SK-MEL-5 (cell line): ENCODE measurements at regions not wholly inside any gene's neighbourhood (a gene's known extent, or its start where the extent isn't known, plus 50 kb on each side); places are given as distances from the start of the nearest gene placed in this dataset.
"Not testable (repeated sequence)": the region's sequence is repeated elsewhere in the genome, so short reads cannot be mapped to it uniquely, and the experiment has no call there.

Source experiments
- DNase-seq: peaks from one replicate; pipeline ENCODE4 v3.0.0-alpha.2; 2016; ENCODE audit warnings: low read depth, low spot score
- in situ Hi-C: cut with HindIII; loops from 2 replicates; pipeline ENCODE4 v1.10.0; 2016; ENCODE audit warnings: low sequenced_read_pairs, high pct_unique_total_duplicates, low pct_unique_long_range_greater_than_20kb

DNA sequence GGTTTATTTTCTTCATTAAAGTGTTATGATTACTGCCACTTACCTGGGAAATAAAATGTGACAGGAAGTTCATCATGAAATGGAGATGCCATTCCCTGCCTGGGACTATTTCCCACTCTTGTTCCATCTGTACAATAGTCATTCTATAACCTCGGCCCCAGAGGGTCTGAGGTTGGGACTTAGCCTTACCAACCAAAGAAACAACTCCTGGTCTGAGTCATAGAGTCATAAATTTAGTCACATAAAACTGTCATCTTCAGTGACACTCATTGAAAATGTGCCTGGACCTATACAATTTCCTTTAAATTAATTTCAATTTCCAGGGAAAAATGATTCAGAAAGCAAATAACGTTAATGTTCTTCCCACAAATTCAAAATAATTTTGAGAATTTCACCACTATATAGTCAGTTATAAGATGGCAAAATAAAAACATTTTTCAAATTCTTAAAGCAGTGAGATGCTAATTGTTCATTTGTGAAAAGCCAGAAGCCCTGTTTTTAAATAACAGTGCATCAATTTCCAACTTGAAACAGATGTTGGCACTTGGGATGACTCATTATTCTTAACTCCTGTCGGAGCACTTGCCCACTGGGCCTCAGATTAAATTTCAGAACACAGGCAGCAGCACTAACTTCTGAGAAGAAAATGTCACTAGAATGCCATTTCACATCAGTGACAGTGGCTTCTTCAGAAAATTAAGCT is 201.2 kb upstream of the SMLR1 start:
- no peak for DNase-seq
- in situ Hi-C loops, result no loop called here

DNA sequence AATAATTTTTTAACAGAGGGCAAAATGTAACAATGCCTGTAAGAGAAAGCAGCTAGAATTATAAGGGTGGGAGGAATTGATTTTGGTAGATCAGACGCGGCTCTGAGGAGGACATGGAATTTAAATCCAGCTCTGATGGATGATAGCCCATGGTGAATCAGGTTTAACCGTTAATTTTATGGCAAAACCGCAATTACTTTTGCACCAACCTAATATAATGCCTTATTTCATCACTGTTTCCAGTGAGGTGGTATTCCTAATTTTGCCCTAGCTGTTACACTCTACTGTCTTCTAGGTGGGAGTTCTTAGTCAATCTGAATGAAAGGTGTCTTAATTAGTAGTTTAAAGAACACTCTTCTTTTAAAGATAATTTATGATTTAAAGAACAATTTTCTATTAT is 198.3 kb upstream of the SMLR1 start:
- DNase-seq, result no peak
- in situ Hi-C loops, result no loop called here

GRCh38 chr6:130629640-130630039 is 197.6 kb upstream of the SMLR1 start:
- in situ Hi-C loops, result no loop called here
- DNase-seq, result no peak

DNA sequence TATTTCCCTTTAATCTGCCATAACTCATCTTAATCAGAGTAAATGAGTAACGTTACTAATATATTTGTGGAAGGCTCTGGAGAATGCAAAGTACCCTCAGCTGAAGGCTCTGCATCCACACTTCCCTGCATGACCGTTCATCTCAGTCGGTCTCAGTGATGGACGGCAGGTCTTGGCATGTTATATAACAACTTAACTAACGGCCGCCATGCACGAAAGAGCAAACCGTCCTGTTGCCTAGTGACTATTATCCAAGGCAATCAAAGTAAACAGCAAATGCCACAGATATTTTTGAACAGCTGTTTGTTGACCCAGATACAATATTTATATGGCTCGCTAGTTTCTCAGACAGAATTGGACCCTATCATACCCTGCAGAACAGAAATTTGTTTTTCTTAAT is 194.9 kb upstream of the SMLR1 start:
- in situ Hi-C loops, result no loop called here
- no peak for DNase-seq

- no peak for DNase-seq
- in situ Hi-C loops, result no loop called here
Observed at GRCh38 chr6:130632897-130633296, 194.3 kb upstream of the SMLR1 start.

GRCh38 chr6:130643361-130643760 is 183.8 kb upstream of the SMLR1 start:
- no peak for DNase-seq
- in situ Hi-C loops, result no loop called here

DNA sequence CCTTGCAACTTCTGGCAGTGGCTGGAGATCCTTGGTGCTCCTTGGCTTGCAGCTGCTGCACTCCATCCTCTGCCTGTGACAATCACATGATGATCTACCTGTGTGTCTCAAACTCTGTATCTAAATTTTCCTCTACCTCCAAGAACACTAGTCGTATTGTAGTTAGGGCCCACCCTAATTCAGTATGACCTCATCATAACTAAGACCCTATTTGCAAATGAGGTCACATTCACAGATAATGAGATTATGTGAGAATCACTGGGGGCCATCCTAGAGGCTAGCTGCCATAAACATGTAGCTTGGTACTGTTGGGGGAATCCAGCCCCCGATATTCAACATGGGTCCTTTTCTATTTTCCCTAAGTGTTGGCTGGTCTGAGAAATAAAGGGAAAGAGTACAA is 183.0 kb upstream of the SMLR1 start:
- in situ Hi-C loops, result no loop called here
- no peak for DNase-seq

DNA sequence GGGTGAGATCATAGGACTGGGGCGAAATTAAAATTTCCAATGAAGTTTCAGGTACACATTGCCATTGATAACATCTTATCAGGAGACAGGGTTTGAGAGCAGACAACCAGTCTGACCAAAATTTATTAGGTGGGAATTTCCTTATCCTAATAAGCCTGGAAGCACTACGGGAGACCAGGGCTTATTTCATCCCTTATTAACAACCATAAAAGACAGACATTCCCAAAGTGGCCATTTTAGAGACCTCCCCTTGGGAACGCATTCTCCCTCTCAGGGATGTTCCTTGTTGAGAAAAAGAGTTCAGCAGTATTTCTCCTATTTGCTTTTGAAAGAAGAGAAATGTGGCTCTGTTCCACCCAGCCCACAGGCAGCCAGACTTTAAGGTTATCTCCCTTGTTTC is 182.4 kb upstream of the SMLR1 start:
- DNase-seq, in situ Hi-C loops: not testable (repeated sequence)

- no peak for DNase-seq
- in situ Hi-C loops, result no loop called here
Observed at GRCh38 chr6:130647246-130647645, 180.0 kb upstream of the SMLR1 start.

DNA sequence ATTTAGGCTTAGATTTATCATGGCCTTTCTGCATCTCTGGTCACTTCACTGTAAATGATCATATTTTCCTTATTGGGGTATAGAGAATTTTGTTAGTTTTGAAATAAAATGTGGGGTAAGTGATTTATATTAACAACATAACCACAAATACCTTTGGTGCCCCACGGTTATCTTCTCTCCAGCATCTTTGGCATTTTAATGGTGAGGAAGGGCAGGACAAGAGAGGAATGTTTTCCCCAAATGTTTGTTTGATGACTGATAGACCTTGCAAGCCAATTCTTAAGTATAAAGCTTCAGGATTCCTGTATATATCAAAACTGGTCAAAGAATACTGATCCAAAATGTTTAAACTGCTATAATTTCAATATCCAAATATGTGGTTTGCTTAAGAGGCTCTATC is 171.6 kb upstream of the SMLR1 start:
- no peak for DNase-seq
- in situ Hi-C loops, result no loop called here

- in situ Hi-C loops, result no loop called here
- no peak for DNase-seq
Observed at GRCh38 chr6:130661077-130661476, 166.1 kb upstream of the SMLR1 start.

DNA sequence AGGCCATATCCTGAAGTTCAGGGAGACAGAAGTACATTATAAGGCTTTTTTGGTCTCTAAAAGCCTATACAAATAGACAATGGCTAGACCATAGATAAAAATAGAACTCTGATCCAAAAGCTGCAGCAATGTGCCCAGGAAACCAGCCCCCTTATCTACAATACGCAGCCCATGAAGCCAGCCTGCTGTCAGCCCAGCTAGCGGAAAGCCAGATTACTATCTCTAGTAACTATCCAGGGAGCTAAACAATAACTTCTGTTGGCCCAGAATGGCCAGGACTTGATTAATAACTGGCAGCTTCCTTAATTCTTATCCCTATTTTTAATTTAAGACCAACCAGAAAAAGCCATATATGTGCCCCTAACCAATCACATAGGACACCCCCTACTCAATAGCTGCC is 160.4 kb upstream of the SMLR1 start:
- DNase-seq, result no peak
- in situ Hi-C loops, result no loop called here

DNA sequence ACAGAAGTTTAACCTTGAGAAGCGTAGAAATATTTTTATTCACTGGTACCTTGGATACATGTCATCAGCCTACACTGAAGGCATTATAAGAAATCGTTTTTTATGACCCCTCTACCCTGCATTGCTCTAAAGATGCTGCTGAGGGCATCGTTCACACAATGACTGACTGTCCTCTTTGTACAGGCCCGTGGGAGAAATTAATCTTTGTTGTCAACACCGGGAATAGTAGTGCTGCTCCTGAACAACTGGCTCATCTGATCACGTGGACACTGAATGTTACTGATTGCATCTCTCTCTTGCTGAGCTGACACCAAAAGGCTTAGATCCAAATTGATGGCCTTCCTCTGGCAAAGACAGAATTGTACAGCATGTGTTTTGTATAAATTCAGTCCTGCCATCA is 157.1 kb upstream of the SMLR1 start:
- peak; percentile 38 for DNase-seq
- in situ Hi-C loops, result no loop called here

DNA sequence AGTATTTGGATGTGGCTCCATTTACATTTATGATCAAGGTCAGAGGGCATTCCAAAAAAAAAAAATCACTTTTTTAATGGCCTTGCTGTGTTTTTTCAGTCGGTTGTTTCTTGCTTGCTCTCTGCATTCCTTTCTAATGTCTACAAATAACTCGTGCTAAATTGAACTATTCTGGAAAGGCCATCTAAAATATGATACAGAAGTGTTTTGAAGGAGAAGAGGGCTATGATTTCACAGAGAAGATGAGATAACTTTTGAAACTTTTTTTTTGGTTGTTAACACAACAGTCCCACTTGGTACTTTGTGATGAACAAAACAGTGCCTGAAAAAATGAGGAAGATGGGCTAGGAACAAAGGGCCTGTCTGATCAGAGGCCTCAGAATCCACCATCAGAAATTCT is 156.1 kb upstream of the SMLR1 start:
- in situ Hi-C loops, result no loop called here
- DNase-seq, result no peak

DNA sequence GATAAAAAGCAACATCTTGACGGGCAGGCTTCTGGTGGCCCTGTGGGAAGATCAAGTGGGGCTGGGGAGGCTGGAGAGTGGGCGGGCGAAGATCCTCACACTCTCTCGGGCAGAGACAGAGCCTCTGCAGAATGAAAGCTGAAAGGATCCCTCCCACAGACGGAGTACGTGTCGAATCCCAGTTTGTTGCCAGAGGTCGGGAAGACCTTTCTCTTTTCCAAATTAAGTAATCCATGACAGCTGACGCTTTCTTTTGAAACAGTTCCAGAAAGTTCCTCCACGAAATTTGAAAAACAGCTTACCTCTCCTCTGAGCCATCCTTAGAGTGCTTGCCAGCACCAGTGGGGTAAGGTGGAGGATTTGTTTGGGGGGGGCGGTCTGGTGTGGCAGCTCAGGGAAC is 155.6 kb upstream of the SMLR1 start:
- in situ Hi-C loops, result no loop called here
- no peak for DNase-seq

DNA sequence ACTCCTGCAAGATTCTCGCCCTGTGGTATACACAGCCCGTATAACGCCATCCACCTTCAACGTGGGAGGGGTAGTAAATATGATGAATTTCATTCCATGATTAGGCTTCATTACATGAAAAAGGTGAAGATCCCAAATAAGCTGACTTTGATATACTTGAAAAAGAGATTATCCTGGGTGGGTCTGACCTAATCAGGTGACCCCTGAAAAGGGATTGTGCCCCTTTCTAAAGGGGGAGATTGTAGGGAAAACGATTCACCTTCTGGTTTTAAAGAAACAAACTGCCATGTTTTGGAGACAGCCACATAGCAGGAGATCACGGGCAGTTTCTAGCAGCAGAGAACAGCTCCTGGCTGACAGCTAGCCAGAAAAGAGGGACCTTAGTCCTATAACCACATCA is 155.1 kb upstream of the SMLR1 start:
- no peak for DNase-seq
- in situ Hi-C loops, result no loop called here

DNA sequence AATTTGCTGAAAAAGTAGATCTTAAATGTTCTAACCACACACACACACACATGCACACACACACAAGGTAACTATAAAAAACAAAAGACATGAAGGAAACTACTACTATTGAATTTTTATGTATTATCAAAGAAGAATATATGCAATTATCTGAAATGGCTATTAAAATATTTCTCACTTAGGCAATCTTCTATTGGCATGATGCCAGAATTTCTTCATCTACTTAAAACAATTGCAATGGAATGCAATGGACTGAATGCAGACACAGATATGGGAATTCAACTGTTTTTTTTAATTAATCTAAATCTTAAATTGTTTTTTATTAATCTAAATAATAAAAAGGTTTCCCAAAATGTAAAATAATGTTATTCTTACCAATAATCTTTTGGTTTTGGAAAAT is 152.6 kb upstream of the SMLR1 start:
- in situ Hi-C loops, result no loop called here

GRCh38 chr6:130675072-130675471 is 152.1 kb upstream of the SMLR1 start:
- no peak for DNase-seq
- in situ Hi-C loops, result no loop called here

More for the DNA sequence above, 152.6 kb upstream of the SMLR1 start:
- DNase-seq, result no peak

DNA sequence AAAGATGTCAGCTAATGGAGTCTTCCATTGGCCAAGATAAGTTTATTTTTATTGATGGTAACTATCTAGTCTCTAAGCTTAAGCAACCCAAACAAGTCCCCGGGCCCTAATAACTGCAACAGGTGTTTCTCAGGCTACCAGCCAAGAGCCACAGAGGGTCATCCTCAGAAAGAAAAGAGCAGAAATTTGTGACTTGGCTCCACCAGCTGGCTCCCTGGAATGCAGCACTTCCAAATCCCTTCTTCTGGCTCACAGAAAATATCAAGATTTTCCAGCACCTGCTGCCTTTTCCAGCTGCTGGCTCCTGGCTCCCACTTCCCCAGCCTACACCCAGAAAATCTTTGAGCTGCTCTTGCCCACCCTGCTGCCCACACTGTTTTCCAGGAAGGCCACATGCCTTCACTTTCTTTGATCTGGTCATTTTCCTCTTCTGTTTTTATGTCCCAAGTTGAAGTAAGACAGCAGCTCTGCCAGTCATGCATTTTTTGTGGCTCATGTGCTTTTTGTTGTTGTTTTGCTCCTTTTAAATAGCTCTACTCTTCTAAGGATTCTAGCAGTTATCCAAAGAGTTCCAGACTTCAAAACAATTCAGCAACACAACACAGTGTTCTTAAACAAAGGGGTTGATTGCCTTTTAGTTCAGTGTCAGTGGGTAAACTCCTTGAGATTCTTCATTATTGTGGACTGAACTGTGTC is 151.0 kb upstream of the SMLR1 start:
- DNase-seq, result no peak

More for the DNA sequence above, 151.0 kb upstream of the SMLR1 start:
- in situ Hi-C loops, result no loop called here
